ENCODE measurements at regions not wholly inside any gene's neighbourhood (a gene's known extent, or its start where the extent isn't known, plus 50 kb on each side); places are given as distances from the start of the nearest gene placed in this dataset.
"Not testable (repeated sequence)": the region's sequence is repeated elsewhere in the genome, so short reads cannot be mapped to it uniquely, and the experiment has no call there.

DNA sequence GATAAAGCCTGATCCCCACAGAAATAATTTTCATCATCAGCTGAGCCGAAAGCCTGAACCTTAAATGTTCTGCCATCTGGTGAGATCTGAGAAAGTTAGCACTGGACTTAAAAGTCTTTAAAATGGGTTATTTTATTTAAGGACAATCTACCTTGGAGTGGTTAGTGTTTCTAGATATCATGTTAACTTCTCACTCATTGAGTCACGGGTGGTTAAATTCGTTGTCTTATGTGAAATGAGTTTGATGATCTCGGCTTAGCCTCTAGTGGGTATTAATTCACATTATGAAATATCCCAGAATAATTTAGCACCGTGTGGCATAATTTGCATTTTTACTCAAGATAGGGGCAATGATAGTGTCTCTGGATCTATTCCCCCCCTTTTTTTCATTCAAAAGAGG lies 117.4 kb upstream of the ZNF536 start:
- H3K27me3 ChIP-seq (ENCODE audit: control insufficient read depth in 2 of 2, insufficient read depth in 1 of 2, low read length in 1 of 2): peaks cover 0 to 29% of the 10 kb centered on the region in 2 donors
- no peaks in the 10 kb centered on the region for H3K36me3 ChIP-seq (ENCODE audit: control insufficient read depth in 2 of 2, insufficient read depth in 2 of 2, low read length in 1 of 2)
- H3K9me3 ChIP-seq (ENCODE audit: control insufficient read depth in 2 of 2, insufficient read depth in 1 of 2, low read length in 1 of 2): no peaks in the 10 kb centered on the region
- H3K4me1 ChIP-seq (ENCODE audit: control insufficient read depth in 2 of 2, insufficient read depth in 2 of 2, low read length in 2 of 2): no peaks in the 10 kb centered on the region
- no peak overlapping the region for H3K27ac ChIP-seq (ENCODE audit: low read depth in 1 of 2, low read length in 1 of 2)
- H3K4me3 ChIP-seq (ENCODE audit: low read length in 2 of 2): no peak overlapping the region
- 72% methylated on average over 5 of the region's 5 CpGs for WGBS
- no peak for DNase-seq (ENCODE audit: low read depth in 6 of 9, low spot score in 9 of 9)

DNA sequence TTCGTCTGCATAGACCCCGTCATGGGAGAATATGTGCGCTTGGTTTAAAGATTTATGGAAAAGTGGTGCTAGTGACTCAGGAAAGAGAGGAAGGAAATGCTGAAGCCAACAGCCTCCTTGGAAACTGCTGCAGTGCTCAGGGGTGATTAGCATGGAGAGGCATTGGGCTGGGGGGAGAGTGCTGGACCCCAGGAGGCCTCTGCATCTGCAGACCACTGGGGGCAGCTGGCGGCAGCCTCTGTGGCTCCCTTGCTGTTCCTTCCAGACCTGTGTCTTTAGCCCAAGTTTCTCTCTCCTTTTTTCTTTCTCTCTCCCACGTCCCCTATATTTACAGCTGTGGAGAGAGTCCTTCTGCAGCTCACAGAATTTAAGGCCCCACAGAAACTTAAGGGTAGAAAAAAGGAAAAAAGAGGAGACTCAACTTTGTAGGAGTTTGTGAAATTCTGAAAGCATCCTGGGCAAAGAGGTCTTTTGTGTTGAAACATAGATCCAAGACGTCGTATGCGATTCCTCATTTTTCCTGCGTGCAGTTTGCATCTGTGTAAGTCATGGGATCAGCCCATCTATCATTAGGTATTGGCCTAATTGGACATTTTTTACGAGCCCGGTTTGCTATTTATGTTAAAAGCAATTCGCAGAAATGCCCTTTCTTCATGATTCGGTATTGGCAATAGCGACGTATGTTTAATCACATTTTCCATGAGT lies 116.2 kb upstream of the ZNF536 start:
- H3K27ac ChIP-seq (ENCODE audit: low read depth in 1 of 2, low read length in 1 of 2): no peak overlapping the region
- no peaks in the 10 kb centered on the region for H3K4me1 ChIP-seq (ENCODE audit: control insufficient read depth in 2 of 2, insufficient read depth in 2 of 2, low read length in 2 of 2)
- H3K36me3 ChIP-seq (ENCODE audit: control insufficient read depth in 2 of 2, insufficient read depth in 2 of 2, low read length in 1 of 2): no peaks in the 10 kb centered on the region
- 40% methylated on average over 15 of the region's 15 CpGs for WGBS
- peaks cover 0 to 29% of the 10 kb centered on the region in 2 donors for H3K27me3 ChIP-seq (ENCODE audit: control insufficient read depth in 2 of 2, insufficient read depth in 1 of 2, low read length in 1 of 2)
- DNase-seq (ENCODE audit: low read depth in 6 of 9, low spot score in 9 of 9): no peak
- no peak overlapping the region for H3K4me3 ChIP-seq (ENCODE audit: low read length in 2 of 2)
- no peaks in the 10 kb centered on the region for H3K9me3 ChIP-seq (ENCODE audit: control insufficient read depth in 2 of 2, insufficient read depth in 1 of 2, low read length in 1 of 2)

DNA sequence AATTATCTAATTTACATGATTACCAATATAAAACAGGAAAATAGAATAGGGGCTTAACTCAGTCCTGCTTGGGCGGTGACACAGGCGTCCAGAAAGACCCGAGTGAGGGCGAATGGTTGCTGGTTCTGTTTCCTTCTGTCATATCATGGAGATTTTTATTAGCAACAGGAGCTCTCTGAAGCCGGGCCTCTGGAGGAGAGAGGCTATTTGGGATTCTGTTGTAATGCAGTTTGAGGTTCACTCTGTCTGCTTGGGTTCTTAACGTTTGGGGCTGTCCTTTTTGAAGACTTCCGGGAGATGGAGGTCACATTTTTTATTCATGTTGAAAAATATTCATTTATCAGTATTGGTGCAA lies 115.7 kb upstream of the ZNF536 start:
- Histone ChIP-seq H3K27ac (ENCODE audit: low read depth in 1 of 2, low read length in 1 of 2) (no peak overlapping the region), H3K9me3 (ENCODE audit: control insufficient read depth in 2 of 2, insufficient read depth in 1 of 2, low read length in 1 of 2) (no peaks in the 10 kb centered on the region), H3K27me3 (ENCODE audit: control insufficient read depth in 2 of 2, insufficient read depth in 1 of 2, low read length in 1 of 2) (peaks cover 0 to 29% of the 10 kb centered on the region in 2 donors), H3K4me1 (ENCODE audit: control insufficient read depth in 2 of 2, insufficient read depth in 2 of 2, low read length in 2 of 2) (no peaks in the 10 kb centered on the region), H3K36me3 (ENCODE audit: control insufficient read depth in 2 of 2, insufficient read depth in 2 of 2, low read length in 1 of 2) (no peaks in the 10 kb centered on the region), H3K4me3 (ENCODE audit: low read length in 2 of 2) (no peak overlapping the region)
- DNase-seq (ENCODE audit: low read depth in 6 of 9, low spot score in 9 of 9): no peak
- 46% methylated on average over 7 of the region's 7 CpGs for WGBS

DNA sequence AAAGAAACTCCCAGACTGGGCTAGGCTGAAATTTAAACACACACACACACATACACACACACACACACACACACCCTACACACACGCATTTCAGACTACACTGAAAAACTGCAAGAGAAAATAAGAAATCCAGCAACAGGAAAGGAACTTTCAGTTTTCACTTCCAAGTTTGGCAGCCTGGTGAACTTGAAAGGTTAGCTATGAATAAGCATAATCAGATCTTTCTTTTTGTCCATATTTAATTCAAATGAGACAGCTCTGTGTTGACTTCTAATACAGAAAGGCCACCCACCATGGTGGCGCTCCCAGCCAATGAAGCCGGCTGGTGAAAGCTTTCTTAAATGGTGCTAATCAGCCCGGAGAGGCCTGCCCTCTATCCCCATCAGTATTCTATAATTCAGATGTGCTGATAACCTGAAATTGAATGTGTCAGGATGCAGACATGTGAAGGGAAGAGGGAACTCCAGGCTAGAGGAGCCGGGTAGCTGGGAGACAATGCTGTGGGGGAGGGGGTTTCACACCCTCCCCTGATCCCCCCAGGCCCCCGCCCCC lies 108.3 kb upstream of the ZNF536 start:
- Histone ChIP-seq H3K4me3 (ENCODE audit: low read length in 2 of 2) (no peak overlapping the region), H3K27ac (ENCODE audit: low read depth in 1 of 2, low read length in 1 of 2) (no peak overlapping the region), H3K27me3 (ENCODE audit: control insufficient read depth in 2 of 2, insufficient read depth in 1 of 2, low read length in 1 of 2) (peaks cover 0 to 5% of the 10 kb centered on the region in 2 donors), H3K4me1 (ENCODE audit: control insufficient read depth in 2 of 2, insufficient read depth in 2 of 2, low read length in 2 of 2) (no peaks in the 10 kb centered on the region), H3K36me3 (ENCODE audit: control insufficient read depth in 2 of 2, insufficient read depth in 2 of 2, low read length in 1 of 2) (no peaks in the 10 kb centered on the region), H3K9me3 (ENCODE audit: control insufficient read depth in 2 of 2, insufficient read depth in 1 of 2, low read length in 1 of 2) (no peaks in the 10 kb centered on the region)
- DNase-seq (ENCODE audit: low read depth in 6 of 9, low spot score in 9 of 9): no peak
- WGBS: 41% methylated on average over 6 of the region's 6 CpGs

DNA sequence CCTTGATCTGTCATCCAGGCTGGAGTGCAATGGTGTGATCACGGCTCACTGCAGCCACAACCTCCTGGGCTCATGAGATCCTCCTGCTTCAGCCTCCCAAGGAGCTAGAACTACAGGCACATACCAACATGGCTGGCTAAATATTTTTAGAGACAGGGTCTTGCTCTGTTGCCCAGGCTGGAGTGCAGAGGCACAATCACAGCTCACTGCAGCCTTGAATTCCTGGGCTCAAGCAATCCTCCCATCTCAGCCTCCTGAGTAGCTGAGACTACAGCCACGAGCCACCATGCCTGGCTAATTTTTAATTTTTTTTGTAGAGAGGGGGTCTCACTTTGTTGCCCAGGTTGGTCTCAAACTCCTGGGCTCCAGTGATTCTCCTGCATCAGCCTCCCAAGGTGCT lies 106.3 kb upstream of the ZNF536 start:
- not testable (repeated sequence) for H3K9me3 ChIP-seq (ENCODE audit: control insufficient read depth in 2 of 2, insufficient read depth in 1 of 2, low read length in 1 of 2); DNase-seq (ENCODE audit: low read depth in 6 of 9, low spot score in 9 of 9); H3K27ac ChIP-seq (ENCODE audit: low read depth in 1 of 2, low read length in 1 of 2); H3K4me1 ChIP-seq (ENCODE audit: control insufficient read depth in 2 of 2, insufficient read depth in 2 of 2, low read length in 2 of 2); H3K4me3 ChIP-seq (ENCODE audit: low read length in 2 of 2); H3K36me3 ChIP-seq (ENCODE audit: control insufficient read depth in 2 of 2, insufficient read depth in 2 of 2, low read length in 1 of 2); H3K27me3 ChIP-seq (ENCODE audit: control insufficient read depth in 2 of 2, insufficient read depth in 1 of 2, low read length in 1 of 2)
- WGBS: 83% methylated on average over 2 of the region's 2 CpGs

DNA sequence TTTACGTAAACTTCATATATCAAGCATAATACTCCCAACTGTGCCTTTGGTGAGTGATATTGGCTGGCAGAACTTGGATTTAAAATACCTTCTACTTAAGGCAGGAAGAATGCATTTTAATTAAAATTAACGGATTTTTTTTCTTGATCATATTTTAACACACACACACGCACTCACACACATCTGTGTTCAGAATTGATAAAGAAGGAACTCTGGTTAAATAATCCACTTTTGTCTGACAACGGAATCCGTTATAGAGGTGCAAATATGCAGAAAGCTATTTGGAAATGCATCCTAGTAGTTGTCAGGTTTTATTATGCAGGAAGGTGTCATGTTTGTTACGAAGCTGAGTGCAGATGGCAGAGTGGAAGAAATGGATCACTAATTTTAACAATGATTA lies 105.5 kb upstream of the ZNF536 start:
- Histone ChIP-seq H3K36me3 (ENCODE audit: control insufficient read depth in 2 of 2, insufficient read depth in 2 of 2, low read length in 1 of 2) (no peaks in the 10 kb centered on the region), H3K9me3 (ENCODE audit: control insufficient read depth in 2 of 2, insufficient read depth in 1 of 2, low read length in 1 of 2) (no peaks in the 10 kb centered on the region), H3K4me3 (ENCODE audit: low read length in 2 of 2) (no peak overlapping the region), H3K4me1 (ENCODE audit: control insufficient read depth in 2 of 2, insufficient read depth in 2 of 2, low read length in 2 of 2) (no peaks in the 10 kb centered on the region), H3K27me3 (ENCODE audit: control insufficient read depth in 2 of 2, insufficient read depth in 1 of 2, low read length in 1 of 2) (peaks cover 0 to 5% of the 10 kb centered on the region in 2 donors), H3K27ac (ENCODE audit: low read depth in 1 of 2, low read length in 1 of 2) (no peak overlapping the region)
- no peak for DNase-seq (ENCODE audit: low read depth in 6 of 9, low spot score in 9 of 9)
- 86% methylated on average over 6 of the region's 6 CpGs for WGBS

DNA sequence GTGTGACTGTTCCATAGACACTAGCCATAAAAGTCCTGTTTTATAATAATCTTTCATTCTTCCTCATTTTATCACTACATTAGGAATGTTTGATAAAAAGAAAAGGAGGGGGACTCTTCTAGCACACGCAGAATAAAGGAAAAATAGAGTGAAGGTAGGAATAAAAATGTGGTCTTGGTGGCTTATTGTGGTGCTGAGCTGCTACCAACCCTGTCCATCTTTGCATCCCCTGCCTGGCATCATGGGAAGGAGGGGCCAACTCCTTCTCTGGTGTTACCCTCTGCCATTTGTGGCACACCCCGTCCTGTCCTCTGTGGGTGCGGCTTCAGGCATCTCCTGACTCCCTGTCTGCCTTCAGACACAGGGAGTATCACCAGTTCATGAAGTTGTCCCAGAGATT lies 104.9 kb upstream of the ZNF536 start:
- H3K27me3 ChIP-seq (ENCODE audit: control insufficient read depth in 2 of 2, insufficient read depth in 1 of 2, low read length in 1 of 2): peaks cover 0 to 5% of the 10 kb centered on the region in 2 donors
- 91% methylated on average over 3 of the region's 3 CpGs for WGBS
- no peak for DNase-seq (ENCODE audit: low read depth in 6 of 9, low spot score in 9 of 9)

DNA sequence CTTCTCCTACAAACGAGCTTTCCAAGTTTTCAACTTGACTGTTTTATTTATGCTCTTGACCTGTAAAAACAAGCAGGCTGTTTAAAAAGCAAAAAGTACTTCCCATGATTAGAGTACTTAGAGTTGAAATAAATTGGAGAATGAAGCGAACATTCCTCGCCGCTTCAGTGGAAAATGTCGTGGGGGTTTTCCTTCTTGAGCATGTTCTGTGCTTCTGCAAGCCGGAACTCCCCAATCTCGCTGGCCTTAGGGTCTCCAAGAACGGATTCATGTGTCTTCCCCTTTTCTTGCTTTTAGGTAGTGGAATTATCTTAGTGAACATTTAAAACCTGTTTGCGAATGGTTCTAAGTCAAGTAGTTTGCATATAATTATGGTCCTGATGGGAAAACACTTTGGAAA lies 103.6 kb upstream of the ZNF536 start:
- Histone ChIP-seq H3K4me1 (ENCODE audit: control insufficient read depth in 2 of 2, insufficient read depth in 2 of 2, low read length in 2 of 2) (no peaks in the 10 kb centered on the region), H3K4me3 (ENCODE audit: low read length in 2 of 2) (no peak overlapping the region), H3K27ac (ENCODE audit: low read depth in 1 of 2, low read length in 1 of 2) (no peak overlapping the region), H3K27me3 (ENCODE audit: control insufficient read depth in 2 of 2, insufficient read depth in 1 of 2, low read length in 1 of 2) (peaks cover 0 to 5% of the 10 kb centered on the region in 2 donors), H3K36me3 (ENCODE audit: control insufficient read depth in 2 of 2, insufficient read depth in 2 of 2, low read length in 1 of 2) (no peaks in the 10 kb centered on the region), H3K9me3 (ENCODE audit: control insufficient read depth in 2 of 2, insufficient read depth in 1 of 2, low read length in 1 of 2) (no peaks in the 10 kb centered on the region)
- no peak for DNase-seq (ENCODE audit: low read depth in 6 of 9, low spot score in 9 of 9)
- WGBS: 78% methylated on average over 9 of the region's 9 CpGs

More for the DNA sequence above, 104.9 kb upstream of the ZNF536 start:
- Histone ChIP-seq H3K4me1 (ENCODE audit: control insufficient read depth in 2 of 2, insufficient read depth in 2 of 2, low read length in 2 of 2) (no peaks in the 10 kb centered on the region), H3K27ac (ENCODE audit: low read depth in 1 of 2, low read length in 1 of 2) (no peak overlapping the region), H3K4me3 (ENCODE audit: low read length in 2 of 2) (no peak overlapping the region), H3K36me3 (ENCODE audit: control insufficient read depth in 2 of 2, insufficient read depth in 2 of 2, low read length in 1 of 2) (no peaks in the 10 kb centered on the region), H3K9me3 (ENCODE audit: control insufficient read depth in 2 of 2, insufficient read depth in 1 of 2, low read length in 1 of 2) (no peaks in the 10 kb centered on the region)

DNA sequence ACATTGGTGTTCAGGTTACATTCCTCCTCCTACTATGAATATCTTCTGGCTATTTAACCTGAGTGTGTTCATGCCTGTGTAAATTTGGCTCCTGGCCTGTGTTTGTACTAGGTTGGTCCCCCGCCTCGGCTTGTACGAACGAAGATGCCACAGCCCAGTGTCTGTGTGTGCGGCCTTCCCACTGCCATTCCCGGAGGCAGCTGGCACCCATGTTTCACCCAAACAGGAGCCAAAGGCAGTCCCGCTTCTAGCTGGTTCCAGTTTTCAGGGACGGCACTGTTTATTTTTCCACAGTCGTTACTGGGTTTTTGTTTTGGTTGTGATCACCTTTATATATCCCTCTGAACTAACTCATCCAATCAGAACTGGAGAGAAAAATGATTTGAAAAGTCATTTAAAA lies 102.5 kb upstream of the ZNF536 start:
- H3K27me3 ChIP-seq (ENCODE audit: control insufficient read depth in 2 of 2, insufficient read depth in 1 of 2, low read length in 1 of 2): peaks cover 0 to 5% of the 10 kb centered on the region in 2 donors
- H3K36me3 ChIP-seq (ENCODE audit: control insufficient read depth in 2 of 2, insufficient read depth in 2 of 2, low read length in 1 of 2): no peaks in the 10 kb centered on the region
- H3K27ac ChIP-seq (ENCODE audit: low read depth in 1 of 2, low read length in 1 of 2): no peak overlapping the region
- no peak overlapping the region for H3K4me3 ChIP-seq (ENCODE audit: low read length in 2 of 2)
- no peak for DNase-seq (ENCODE audit: low read depth in 6 of 9, low spot score in 9 of 9)
- H3K4me1 ChIP-seq (ENCODE audit: control insufficient read depth in 2 of 2, insufficient read depth in 2 of 2, low read length in 2 of 2): no peaks in the 10 kb centered on the region
- 96% methylated on average over 9 of the region's 9 CpGs for WGBS
- no peaks in the 10 kb centered on the region for H3K9me3 ChIP-seq (ENCODE audit: control insufficient read depth in 2 of 2, insufficient read depth in 1 of 2, low read length in 1 of 2)

All from thymus (tissue), 11 donors.